Heart left ventricle (tissue), 13 donors: ENCODE measurements at regions not wholly inside any gene's neighbourhood (a gene's known extent, or its start where the extent isn't known, plus 50 kb on each side); places are given as distances from the start of the nearest gene placed in this dataset.

Source experiments
- POLR2A ChIP-seq, 2 donors: fragments of 450-650 bp; IDR thresholded peaks; one replicate each; pipeline ENCODE4 v1.6.1; 2017; ENCODE audit warnings: antibody characterized with exemption in 2 of 2, mild to moderate bottlenecking in 2 of 2, moderate library complexity in 2 of 2
- TF ChIP-seq, protein P1 (sequence below), 12 donors: fragments of 200-600 bp; sonication (generic) in 4 of 12; IDR thresholded peaks; one replicate each; pipeline versions ENCODE4 v1.5.0 to v1.8.0; 2018 to 2022; ENCODE audit warnings: antibody characterized with exemption in 12 of 12, mild to moderate bottlenecking in 5 of 12
- donor health status: ischemic (EF 13 %, LVEDD 7.1; RV severe dilation, severe dysfunction).
- donor health status: DM: no; HTN: yes; CAD: no.
- donor health status: DM: no; HTN: no; CAD: no.
- donor health status: ischemic (EF 25% LVEDD 6.9; RV normal size, moderate dysfunction).
- donor health status: ischemic (EF 25% LVEDD 5.7; RV mildly dilated, moderate dysfunction).
- donor health status: ischemic (EF 35%, LVEDD 5.7; RV mildly dilated, moderate dysfunction).
- donor health status: nonischemic (EF 11% LVEDD 7.7; RV severe dilation, severe dysfunction).
- donor health status: DM: yes; HTN: yes; CAD: no.
- donor health status: PGD.
- donor health status: ischemic (EF 29% LVEDD 5.4; RV normal size, mild dysfunction).
- donor health status: nonischemic (EF 23%, LVEDD 6.1; RV moderate dilation, normal function).

DNA sequence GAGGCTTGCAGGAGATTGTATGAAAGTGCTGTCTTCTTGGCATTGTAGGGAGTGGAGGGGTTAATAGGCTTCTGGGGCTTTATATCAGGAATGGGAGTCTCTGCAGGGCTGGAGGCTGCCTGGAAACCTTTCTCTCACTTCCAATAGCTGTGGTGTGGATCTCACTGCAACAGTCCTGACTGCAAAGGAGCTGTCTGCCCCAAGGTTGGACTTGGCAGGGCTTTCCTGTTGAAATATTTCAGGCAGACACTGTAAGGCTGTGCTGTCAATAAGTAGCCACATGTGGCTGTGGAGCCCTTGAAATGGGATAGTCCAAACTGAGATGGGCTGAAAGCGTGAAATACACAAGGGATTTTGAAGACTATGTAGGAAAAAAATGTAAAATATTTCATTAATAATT lies 399.1 kb upstream of the SPRED2 start:
- TF ChIP-seq POLR2A (IDR thresholded peaks at IDR 0.05) = no peak
- TF ChIP-seq, protein P1, sequence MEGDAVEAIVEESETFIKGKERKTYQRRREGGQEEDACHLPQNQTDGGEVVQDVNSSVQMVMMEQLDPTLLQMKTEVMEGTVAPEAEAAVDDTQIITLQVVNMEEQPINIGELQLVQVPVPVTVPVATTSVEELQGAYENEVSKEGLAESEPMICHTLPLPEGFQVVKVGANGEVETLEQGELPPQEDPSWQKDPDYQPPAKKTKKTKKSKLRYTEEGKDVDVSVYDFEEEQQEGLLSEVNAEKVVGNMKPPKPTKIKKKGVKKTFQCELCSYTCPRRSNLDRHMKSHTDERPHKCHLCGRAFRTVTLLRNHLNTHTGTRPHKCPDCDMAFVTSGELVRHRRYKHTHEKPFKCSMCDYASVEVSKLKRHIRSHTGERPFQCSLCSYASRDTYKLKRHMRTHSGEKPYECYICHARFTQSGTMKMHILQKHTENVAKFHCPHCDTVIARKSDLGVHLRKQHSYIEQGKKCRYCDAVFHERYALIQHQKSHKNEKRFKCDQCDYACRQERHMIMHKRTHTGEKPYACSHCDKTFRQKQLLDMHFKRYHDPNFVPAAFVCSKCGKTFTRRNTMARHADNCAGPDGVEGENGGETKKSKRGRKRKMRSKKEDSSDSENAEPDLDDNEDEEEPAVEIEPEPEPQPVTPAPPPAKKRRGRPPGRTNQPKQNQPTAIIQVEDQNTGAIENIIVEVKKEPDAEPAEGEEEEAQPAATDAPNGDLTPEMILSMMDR (IDR thresholded peaks at IDR 0.05) = no peak
